ENCODE measurements at regions not wholly inside any gene's neighbourhood (a gene's known extent, or its start where the extent isn't known, plus 50 kb on each side); places are given as distances from the start of the nearest gene placed in this dataset.
"Not testable (repeated sequence)": the region's sequence is repeated elsewhere in the genome, so short reads cannot be mapped to it uniquely, and the experiment has no call there.

DNA sequence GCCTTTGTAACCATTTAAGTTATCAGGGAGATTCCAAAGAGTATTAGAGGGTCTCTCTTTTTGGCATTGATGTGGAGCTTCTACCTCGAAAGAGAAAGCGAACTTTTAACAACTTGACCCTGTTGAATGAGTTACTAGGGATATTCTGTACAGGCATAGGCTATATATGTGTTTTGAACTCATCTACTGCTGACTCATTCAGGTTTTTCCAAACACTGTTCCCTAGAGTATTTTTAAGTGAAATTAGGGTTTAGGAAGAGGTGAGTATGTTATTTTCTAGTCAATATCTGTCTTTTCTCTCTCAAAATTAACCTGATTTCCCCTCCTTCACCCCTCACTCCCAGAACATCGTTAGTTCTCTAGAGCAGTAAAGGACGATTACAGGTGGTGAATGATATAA lies 228.1 kb upstream of the C2CD4B start:
- in situ Hi-C loops (cut with MboI; ENCODE audit: low pct_unique_long_range_greater_than_20kb, low sequenced_read_pairs): no loop called here

DNA sequence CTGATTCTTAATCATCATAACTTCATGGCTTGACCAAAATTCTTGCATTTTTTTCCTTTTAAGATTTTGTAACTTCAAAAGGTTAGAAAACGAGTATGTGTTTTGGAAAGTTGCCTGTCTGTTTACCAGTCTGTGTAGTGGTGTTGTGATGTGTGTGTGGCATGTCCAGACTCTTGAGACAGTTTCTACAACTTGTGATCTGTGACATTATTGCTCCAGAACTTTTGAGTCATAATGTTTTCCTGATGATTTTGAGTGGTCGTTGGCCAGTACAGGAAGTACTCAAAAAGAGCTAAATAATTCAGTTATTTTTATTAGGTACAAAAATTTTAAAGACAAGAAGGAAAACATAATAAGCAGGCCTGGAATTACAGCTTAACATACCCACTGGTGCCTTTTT lies 229.0 kb upstream of the C2CD4B start:
- DNase-seq: no peak
- in situ Hi-C loops (cut with MboI; ENCODE audit: low pct_unique_long_range_greater_than_20kb, low sequenced_read_pairs): no loop called here

More for the DNA sequence above, 228.1 kb upstream of the C2CD4B start:
- no peak for DNase-seq

DNA sequence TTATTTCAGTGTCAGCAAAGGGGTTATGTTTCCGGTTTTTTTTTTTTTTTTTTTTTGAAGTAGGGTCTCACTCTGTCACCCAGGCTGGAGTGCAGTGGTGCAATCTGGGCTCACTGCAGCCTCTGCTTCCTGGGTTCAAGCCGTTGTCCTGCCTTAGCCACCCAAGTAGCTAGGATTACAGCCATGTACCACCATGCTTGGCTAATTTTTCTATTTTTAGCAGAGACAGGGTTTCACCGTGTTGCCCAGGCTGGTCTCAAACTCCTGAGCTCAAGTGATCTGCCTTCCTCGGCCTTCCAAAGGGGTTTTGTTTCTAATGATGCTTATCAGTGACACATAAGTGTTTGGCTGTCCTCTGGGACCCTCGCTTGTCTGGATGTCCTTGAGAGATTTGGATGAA lies 235.7 kb upstream of the C2CD4B start:
- no peak for DNase-seq
- in situ Hi-C loops (cut with MboI; ENCODE audit: low pct_unique_long_range_greater_than_20kb, low sequenced_read_pairs): no loop called here

DNA sequence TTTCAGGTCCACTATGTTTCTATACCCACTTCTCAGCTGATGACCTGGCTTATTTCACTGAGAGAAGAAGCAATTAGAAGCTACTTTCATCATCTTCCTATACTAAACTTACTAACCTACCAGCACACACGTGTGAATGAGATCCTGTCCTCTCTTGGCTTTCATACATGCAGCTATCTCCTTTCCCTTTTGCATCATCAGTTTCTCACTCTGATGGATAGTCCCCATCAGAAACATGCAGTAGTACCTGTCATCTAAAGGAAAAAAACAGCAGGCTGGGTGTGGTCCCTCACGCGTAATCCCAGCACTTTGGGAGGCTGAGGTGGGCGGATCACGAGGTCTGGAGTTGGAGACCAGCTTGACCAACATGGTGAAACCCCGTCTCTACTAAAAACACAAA lies 237.6 kb upstream of the C2CD4B start:
- in situ Hi-C loops (cut with MboI; ENCODE audit: low pct_unique_long_range_greater_than_20kb, low sequenced_read_pairs): no loop called here
- no peak for DNase-seq

DNA sequence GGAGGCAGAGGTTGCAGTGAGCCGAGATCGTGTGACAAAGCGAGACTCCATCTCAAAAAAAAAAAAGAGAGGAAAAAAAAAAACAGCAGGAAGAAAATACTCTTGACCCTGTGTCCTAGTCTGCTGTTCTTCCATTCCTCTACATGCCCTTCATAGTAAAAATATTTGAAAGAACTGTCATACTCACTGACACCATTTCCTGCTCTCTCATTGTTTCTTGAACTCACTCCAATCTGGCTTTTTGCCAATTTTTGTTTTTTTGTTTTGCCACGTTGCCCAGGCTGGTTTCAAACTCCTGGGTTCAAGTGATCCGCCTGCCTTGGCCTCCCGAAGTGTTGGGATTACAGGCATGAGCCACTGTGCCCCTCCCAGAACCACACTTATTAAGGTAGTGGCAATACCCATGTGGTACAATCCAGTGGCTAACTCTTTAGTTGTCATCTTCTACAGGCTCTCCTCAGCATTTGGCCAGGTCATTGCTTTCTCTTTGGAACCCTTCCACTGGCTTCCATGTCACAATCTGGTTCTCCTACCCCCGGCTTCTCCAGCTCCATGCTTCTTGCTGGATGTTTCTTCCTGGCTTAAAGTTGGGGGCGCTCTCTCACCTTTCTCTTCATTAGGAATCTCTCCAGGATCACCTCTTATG lies 238.2 kb upstream of the C2CD4B start:
- in situ Hi-C loops (cut with MboI; ENCODE audit: low pct_unique_long_range_greater_than_20kb, low sequenced_read_pairs): no loop called here
- no peak for DNase-seq

DNA sequence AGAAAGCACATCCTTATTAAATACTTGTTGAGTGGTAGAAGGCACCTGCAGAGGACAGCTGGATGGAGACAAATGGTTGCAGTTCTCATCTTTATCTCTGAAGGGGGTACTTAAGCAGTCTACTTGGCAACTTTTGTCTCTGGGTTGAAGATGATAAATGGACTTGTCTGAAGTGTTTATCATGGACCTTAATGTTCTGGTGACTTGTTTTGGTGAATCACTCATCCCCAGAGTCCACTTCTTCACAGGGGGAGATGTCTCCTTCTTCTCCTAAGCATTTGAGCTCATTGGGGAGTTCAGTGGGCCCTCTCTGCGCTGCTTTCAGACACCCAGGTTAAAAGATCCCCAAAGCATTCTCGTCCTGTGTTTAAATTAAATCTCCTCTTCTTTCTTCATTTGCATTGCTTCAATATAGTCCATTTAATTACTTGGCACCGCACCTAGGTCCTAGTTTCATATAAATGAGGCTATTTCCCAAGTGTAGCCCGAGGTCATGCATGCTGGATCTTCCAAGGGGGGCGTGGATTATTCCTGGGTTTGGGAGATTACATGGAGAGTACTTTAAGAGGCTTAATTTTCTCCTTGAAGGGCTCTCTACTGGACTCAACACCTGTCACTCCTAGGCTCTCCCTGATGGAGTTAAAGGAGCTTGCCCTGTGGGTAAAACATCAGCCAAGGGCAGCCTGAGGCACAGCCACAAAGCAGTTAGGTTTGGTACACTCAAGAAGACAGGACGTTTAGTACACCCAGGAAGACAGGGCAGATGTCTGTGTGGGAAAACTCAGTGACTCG lies 239.3 kb upstream of the C2CD4B start:
- in situ Hi-C loops (cut with MboI; ENCODE audit: low pct_unique_long_range_greater_than_20kb, low sequenced_read_pairs): no loop called here
- no peak for DNase-seq

DNA sequence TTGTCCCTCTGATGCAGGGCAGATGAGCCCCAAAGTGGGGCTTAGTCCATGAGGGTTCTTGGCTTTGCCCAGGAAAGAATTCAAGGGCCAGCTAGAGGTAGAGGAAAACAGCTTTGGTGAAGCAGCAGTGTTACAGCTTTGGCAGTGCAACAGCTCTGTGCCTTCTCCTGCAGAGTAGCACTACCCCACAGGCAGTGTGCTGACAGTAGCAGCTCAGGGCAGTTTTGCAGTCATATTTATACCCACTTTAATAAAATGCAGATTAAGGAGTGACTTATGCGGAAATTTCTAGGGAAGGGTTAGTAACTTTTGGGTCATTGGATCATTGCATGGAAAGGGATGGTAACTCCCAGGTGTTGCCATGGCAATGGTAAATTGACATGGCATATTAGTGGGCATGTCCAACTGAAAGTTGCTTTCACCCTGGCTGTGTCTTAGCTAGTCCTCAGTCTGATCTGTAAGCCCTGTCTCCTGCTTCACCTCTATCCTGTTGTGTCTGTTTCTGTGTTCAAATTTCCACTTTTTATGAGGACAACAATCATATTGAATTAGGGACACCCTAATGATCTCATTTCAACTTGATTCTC lies 241.3 kb upstream of the C2CD4B start:
- no peak for DNase-seq
- in situ Hi-C loops (cut with MboI; ENCODE audit: low pct_unique_long_range_greater_than_20kb, low sequenced_read_pairs): no loop called here

DNA sequence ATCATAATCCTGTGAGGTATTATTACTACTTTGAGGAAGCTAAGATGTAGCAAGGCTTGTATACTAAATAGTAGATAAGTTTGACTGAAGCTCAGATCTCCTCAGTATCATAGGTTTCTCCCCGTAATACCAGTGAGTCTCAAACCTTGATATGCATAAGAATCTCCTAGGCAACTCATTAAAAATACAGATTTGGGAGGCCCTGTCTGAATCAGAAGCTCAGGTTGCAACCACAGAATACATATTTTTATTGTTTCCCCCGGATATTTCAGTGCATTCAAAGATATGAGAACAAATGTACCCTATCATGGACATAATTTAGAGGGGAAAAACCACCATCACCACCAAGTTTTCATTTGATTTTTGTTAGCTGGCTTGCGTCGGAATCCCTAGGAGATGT lies 242.1 kb upstream of the C2CD4B start:
- in situ Hi-C loops (cut with MboI; ENCODE audit: low pct_unique_long_range_greater_than_20kb, low sequenced_read_pairs): no loop called here
- DNase-seq: no peak

DNA sequence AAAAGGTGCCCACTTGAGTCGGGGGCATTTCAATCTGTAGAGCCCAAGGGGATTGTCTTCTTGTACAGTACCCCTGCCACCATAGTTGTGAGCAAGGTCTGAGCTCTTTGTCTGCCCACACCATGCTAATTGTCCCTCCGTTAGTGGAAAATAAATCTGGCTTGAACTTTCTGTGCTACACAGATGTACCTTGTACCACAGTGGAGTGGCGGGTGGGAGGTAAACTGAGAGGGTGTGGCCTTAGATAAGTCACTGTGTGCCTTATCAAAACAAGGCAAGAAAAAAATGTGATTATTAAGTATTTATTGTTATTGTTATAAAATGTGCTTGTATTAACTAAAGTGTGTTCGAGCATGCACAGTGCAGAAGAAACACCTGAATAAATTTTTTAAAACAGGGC lies 242.9 kb upstream of the C2CD4B start:
- in situ Hi-C loops (cut with MboI; ENCODE audit: low pct_unique_long_range_greater_than_20kb, low sequenced_read_pairs): no loop called here
- DNase-seq: no peak

DNA sequence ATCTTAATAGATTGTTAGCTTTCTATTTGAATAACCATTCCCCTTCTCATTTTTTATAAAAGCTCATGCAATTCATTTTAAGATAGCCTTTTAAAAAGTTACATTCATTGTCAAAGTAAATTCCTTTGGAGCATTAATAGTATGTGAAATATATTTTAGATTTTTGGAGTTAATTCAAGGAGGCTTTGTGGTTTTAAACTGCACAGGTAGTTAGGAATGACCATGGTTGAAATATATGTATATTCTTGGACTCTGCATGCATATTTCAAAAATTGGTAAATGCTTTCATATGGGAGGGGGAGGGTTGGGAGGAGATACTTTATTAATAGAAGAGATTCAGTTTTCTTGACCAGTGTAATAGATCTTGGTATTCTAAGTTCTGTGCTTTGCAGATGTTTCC lies 244.4 kb upstream of the C2CD4B start:
- in situ Hi-C loops (cut with MboI; ENCODE audit: low pct_unique_long_range_greater_than_20kb, low sequenced_read_pairs): no loop called here
- no peak for DNase-seq

DNA sequence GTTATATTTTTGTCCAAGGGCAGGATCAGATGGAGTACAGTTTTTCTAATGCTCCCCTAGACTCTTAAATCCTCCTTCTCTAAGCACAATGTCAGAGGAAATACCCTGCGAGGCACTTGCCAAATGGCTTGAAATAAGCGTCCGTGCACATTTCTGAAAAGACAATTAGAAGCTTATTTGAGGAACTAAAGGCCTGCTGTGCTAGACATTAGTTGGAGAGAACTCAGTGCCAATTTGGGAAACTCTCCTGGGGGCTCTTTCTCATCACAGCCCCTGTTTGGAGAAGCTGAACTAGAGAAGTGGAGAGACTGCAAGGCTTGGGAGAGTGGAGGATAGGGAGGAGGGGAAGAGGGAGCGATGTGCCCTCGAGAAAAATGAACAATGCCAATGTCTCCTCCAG lies 247.6 kb upstream of the C2CD4B start:
- no peak for DNase-seq
- in situ Hi-C loops (cut with MboI; ENCODE audit: low pct_unique_long_range_greater_than_20kb, low sequenced_read_pairs): no loop called here

DNA sequence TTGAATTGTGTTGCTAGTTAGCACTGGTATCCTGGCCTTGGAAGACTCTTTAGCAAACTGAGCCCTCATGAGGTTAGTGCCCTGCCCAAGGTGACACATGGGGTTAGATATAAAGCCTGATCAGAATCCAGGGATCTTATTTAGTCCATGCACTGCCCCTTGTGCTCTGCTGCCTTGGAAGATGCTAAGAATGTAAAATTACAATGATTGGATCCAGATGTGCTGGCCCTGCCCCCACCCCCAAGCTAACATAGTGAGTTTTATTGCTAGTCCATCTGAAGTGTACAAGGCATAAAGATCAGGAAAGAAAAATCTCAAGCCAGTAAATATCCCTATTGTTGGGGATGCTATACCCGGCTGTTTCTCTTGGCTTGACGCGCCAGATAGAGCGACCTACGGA lies 248.1 kb upstream of the C2CD4B start:
- in situ Hi-C loops (cut with MboI; ENCODE audit: low pct_unique_long_range_greater_than_20kb, low sequenced_read_pairs): no loop called here
- DNase-seq: no peak

DNA sequence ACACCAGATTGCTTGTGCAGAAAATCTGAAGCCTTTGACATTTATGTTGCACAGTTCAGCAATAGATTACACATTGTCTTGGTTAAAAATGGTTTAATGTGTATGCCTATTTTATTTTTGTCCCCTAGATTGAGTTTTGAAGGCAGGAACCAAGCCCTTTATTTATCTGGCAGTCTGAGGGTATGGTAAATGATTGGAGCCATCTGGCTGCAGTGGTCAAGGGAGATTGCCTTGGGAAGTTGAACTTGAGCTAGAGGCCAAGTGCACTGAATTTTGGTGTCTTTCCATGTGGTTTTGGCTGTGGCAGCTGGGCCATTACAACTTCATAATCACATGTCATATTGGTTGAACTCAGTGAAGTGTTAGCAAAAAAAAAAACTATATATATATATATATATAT lies 248.7 kb upstream of the C2CD4B start:
- no peak for DNase-seq
- in situ Hi-C loops (cut with MboI; ENCODE audit: low pct_unique_long_range_greater_than_20kb, low sequenced_read_pairs): no loop called here

DNA sequence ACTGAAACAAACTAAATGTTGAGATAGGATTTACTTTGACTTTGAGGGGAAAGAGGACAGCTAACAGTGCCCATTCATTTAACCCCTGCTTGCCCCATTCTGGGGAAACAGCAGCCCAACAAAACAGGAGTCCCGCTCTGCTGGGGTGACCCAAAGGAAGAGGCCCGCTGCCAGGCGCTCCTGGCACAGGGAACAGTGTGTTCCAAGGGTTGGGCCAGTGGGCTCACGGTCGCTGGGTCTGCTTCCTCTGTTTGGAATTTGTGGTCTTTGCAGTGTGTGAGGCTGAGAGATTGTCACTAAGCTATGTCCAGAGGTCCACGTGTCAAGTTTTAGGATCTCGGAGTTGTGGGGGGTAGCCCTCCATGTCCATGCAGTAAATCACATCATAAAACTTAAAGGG lies 250.4 kb upstream of the C2CD4B start:
- in situ Hi-C loops (cut with MboI; ENCODE audit: low pct_unique_long_range_greater_than_20kb, low sequenced_read_pairs): no loop called here
- DNase-seq: no peak

DNA sequence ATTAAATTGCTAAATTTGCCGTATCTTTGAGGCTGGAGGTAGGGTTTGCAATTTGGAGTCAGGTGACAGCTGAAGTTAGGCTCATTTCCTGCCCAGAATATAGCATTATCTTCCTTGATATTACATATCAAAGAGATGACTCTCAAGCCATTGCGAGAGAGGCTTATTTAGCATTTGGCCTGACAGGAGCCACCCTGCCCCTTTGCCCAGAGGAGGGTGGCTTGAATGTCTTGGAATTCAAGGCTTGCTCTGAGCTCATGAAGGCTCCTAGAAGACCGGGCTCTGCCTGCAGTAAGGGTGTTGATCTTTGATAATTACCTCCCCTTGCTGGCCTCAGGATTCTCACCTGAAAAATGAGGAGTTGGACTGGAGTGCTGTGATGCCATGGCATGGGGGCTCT lies 251.4 kb upstream of the C2CD4B start:
- in situ Hi-C loops (cut with MboI; ENCODE audit: low pct_unique_long_range_greater_than_20kb, low sequenced_read_pairs): no loop called here
- DNase-seq: no peak

DNA sequence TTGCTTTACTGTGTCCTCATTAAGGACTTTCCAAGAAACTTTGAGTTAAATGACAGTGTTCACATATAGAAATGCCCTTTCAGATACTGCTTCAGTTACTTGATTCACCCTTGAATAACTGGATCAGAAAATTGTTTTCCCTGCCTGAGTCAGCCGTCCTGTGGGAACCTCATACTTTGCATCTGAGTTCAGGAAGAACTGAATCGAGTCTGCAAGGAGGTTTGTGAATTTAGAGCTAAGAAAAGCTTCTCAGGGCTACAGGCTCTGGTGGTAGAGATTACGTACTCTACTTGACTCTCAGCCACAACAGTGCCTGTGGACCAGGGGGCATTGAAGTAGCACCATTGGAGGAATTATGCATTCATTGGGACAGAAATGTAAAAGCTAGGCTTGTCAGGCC lies 252.4 kb upstream of the C2CD4B start:
- in situ Hi-C loops (cut with MboI; ENCODE audit: low pct_unique_long_range_greater_than_20kb, low sequenced_read_pairs): no loop called here
- DNase-seq: no peak

DNA sequence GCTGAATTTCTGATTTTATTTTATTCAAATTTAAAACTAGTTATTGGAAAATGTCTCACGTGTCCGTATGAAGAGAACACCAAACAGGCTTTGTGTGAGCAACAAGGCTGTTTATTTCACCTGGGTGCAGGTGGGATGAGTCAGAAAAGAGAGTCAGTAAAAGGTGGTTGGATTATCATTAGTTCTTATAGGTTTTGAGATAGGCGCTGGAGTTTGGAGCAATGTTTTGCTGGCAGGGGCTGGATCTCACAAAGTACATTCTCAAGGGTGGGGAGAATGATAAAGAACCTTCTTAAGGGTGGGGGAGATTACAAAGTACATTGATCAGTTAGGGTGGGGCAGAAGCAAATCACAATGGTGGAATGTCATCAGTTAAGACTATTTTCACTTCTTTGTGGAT lies 253.4 kb upstream of the C2CD4B start:
- DNase-seq; in situ Hi-C loops (cut with MboI; ENCODE audit: low pct_unique_long_range_greater_than_20kb, low sequenced_read_pairs): not testable (repeated sequence)

DNA sequence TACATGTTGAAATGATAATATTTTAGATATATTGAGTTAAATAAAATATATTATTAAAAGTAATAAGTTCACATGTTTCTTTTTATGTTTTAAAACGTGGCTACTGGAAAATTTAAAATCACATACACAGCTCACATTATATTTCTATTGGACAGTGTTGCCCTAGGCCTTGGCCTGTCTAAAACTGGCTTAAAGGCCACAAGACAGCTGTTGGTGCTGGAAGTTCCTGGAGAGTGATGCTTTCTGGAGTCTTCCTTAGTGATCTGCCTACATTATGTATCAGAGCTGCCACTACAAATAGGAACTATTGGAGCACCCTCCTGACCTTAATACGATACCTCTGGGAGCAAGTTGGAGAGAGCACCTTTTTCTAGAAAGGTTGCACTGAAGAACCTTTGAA lies 254.1 kb upstream of the C2CD4B start:
- in situ Hi-C loops (cut with MboI; ENCODE audit: low pct_unique_long_range_greater_than_20kb, low sequenced_read_pairs): no loop called here
- DNase-seq: no peak

DNA sequence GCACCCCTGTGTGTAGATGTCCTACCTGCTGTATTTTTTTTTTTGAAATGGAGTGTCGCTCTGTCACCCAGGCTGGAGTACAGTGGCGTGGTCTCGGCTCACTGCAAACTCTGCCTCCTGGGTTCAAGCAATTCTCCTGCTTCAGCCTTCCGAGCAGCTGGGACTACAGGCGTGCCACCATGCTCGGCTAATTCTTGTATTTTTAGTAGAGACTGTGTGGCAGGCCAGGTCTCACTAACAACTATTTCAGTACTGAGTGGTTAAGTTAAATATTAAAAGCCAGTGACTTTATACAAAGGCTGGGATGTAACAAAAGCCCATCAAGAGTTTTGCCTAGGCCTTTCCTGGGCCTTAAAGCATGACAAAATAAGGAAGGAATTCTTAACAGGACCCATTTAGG lies 255.3 kb upstream of the C2CD4B start:
- in situ Hi-C loops (cut with MboI; ENCODE audit: low pct_unique_long_range_greater_than_20kb, low sequenced_read_pairs); DNase-seq: not testable (repeated sequence)

DNA sequence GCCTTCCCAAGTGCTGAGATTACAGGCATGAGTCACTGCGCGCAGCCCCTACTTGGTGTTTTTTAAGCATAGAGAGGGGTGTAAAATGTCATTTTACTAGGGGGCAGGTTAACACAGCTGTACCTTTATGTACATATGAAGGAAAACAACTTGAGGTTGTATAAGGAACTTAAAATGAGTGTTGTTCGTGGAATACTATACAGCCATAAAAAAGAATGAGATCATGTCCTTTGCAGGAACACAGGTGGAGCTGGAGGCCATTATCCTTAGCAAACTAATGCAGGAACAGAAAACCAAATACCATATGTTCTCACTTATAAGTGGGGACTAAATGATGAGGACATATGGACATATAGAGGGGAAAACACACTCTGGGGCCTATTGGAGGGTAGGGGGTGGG lies 256.2 kb upstream of the C2CD4B start:
- in situ Hi-C loops (cut with MboI; ENCODE audit: low pct_unique_long_range_greater_than_20kb, low sequenced_read_pairs): no loop called here
- no peak for DNase-seq

All from KBM-7 (cell line).